Adipocyte (in vitro differentiated cells): ENCODE measurements at regions not wholly inside any gene's neighbourhood (a gene's known extent, or its start where the extent isn't known, plus 50 kb on each side); places are given as distances from the start of the nearest gene placed in this dataset.

Source experiments
- DNase-seq: peaks from one replicate; pipeline ENCODE4 v3.0.0-alpha.2; 2015; ENCODE audit warnings: low read depth
- H3K27me3 ChIP-seq: replicated peaks from 2 replicates; pipeline ENCODE4 v1.7.0; 2013; ENCODE audit warnings: mild to moderate bottlenecking, low read length, moderate library complexity; ENCODE audit not compliant: control insufficient read depth, insufficient read depth
- H3K36me3 ChIP-seq: 2 replicates; pipeline ENCODE4 v1.7.0; 2013; ENCODE audit warnings: low read length, mild to moderate bottlenecking, moderate library complexity; ENCODE audit not compliant: control insufficient read depth, insufficient read depth, severe bottlenecking
- H3K4me1 ChIP-seq: 2 replicates; pipeline ENCODE4 v1.7.0; 2013; ENCODE audit warnings: mild to moderate bottlenecking, low read length, moderate library complexity; ENCODE audit not compliant: control insufficient read depth, insufficient read depth
- H3K4me3 ChIP-seq: 2 replicates; pipeline ENCODE4 v1.7.0; 2013; ENCODE audit warnings: mild to moderate bottlenecking, low read length, moderate library complexity
- H3K9ac ChIP-seq: 2 replicates; pipeline ENCODE4 v1.7.0; 2013; ENCODE audit warnings: mild to moderate bottlenecking, low read length, moderate library complexity
- H3K9me3 ChIP-seq: 2 replicates; pipeline ENCODE4 v1.7.0; 2013; ENCODE audit warnings: mild to moderate bottlenecking, low read length, moderate library complexity; ENCODE audit not compliant: control insufficient read depth

DNA sequence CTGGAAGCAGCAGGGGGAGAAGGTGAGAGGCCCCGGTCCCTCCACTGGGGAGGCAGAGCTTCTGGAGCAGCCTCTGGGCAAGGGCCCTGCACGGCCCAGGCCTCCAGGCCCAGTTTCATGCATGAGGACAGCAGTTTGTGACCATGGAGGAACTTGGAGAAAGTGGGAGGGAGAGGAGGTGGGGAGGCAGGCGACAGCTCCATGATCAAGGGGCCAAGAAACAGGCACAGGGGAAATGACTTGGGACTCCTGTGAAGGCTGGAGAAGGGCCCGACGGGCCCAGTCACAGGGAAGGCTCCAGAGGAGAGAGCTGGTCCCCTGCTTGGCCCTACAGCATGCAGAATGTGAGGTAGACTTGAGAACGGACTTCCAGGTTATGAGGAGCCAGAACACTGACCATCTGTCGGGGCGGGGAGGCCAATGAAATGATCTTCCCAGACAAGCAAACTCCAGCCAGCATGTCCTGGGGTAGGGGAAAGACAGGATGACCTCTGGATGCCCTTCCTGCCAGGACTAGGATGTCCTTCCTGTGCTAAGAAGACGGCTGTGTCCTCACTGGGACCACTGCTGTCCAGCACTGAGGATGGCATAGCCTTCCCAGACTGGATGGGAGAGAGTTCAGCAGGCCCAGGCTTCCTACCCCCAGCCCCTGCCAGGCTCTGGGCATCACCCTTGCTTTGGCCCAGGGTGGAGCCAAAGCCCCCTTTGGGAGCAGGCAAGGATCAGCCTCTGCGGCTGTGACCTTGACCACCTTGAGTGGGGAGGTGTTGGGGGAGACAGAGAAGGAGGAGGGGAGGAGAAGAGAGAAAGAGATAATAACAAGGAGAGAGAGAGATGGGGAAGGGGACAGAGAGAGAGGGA is 548.2 kb downstream of the PTPRU start:
- peaks cover 3% of the 10 kb centered on the region for H3K9me3 ChIP-seq
- no peaks in the 10 kb centered on the region for H3K4me1 ChIP-seq
- H3K4me3 ChIP-seq, result no peak overlapping the region
- H3K27me3 ChIP-seq, result peaks cover 42% of the 10 kb centered on the region
- no peaks in the 10 kb centered on the region for H3K36me3 ChIP-seq
- H3K9ac ChIP-seq, result no peak overlapping the region
- DNase-seq, result no peak

DNA sequence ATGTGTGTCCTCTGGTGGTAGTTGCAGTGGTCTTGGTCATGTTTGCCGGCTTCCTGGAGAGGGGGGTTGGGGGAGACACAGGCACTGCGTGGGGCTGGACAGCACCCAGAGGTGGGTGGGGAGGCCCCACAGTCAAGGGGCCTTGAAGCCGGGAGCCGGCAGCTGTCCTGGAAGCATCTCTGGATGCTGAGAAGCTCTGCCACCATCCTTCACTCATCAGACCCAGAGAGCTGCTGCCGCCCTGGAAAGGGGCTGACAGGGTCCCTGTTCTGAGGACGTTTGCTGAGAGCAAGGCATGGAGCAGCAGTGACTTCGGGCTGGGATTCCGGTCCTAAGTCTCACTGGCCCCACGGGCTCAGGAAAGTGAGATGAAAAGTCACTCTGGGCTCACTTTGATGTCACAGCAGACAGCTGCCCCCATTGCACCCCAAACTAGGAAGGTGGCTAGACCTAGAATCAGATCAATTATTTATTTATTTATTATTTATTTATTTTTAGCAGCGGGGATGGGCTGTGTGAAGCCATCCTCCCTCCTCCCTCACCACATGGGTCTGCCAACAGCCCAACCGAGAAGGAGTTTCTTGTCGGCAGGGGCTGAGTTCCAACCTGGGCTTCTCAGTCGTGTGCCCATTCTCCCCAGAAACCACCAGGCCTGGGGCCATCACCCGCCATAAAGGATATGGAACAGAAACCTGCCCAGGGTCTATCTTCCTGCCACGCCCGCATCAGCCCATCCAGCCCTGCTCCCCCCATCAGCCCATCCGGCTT is 547.4 kb downstream of the PTPRU start:
- DNase-seq, result no peak
- H3K27me3 ChIP-seq, result peaks cover 39% of the 10 kb centered on the region

DNA sequence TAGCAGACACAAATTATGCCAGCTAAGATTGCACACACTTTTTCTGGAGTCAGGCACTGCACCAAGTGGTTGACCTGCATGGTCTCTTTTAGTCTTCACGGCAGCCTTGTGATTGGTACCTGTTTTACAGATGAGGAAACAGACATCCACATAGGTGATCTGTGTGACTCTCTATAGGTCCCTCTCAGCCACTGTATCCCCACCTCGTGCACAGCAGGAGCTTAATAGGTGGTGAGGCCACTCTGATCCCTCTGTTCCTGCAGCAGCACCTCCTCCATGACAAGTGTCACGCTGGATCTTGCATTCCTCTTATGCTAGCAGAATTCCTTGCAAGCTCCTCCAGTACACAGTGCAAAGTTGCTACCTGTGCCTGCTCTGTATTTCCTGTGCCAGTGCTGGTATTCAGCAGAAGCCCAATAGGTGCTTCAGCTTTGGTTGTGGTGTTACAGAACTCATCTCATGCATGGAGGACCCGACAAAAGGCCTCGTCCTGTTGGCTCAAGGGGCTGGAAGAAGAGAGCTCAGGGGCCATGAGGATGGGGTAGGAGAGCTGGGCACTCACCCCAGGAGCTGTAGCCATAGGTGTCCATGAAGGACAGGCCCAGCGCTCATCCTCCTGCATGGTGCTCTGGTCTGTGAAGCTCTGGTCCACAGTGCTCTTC is 546.7 kb downstream of the PTPRU start:
- Histone ChIP-seq H3K36me3 (no peaks in the 10 kb centered on the region), H3K9ac (no peak overlapping the region), H3K27me3 (peaks cover 39% of the 10 kb centered on the region), H3K4me3 (no peak overlapping the region), H3K4me1 (no peaks in the 10 kb centered on the region), H3K9me3 (peaks cover 11% of the 10 kb centered on the region)
- DNase-seq, result no peak

More for the DNA sequence above, 547.4 kb downstream of the PTPRU start:
- no peak overlapping the region for H3K9ac ChIP-seq
- H3K4me3 ChIP-seq, result no peak overlapping the region
- H3K36me3 ChIP-seq, result no peaks in the 10 kb centered on the region
- H3K9me3 ChIP-seq, result peaks cover 11% of the 10 kb centered on the region
- H3K4me1 ChIP-seq, result no peaks in the 10 kb centered on the region

DNA sequence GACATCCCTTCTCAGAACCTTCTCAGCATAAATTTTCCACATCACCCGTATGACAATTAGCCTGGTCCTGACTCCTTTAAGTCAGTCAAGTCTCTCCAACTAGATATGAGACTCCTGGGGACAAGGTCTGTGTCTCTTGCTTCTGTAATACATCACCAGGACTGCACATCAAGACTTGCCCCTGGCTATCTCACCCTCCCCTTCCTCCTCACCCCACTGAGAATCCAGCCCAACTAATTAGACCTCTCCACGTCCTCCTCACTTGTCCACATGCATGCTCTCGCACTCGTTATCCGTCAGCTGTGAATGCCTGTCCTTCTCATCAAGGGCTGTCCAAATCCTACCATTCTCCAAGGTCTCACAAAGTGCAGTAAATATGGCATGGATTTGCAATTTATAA is 542.8 kb downstream of the PTPRU start:
- Histone ChIP-seq H3K9ac (no peak overlapping the region), H3K9me3 (peaks cover 24% of the 10 kb centered on the region), H3K4me1 (no peaks in the 10 kb centered on the region), H3K36me3 (no peaks in the 10 kb centered on the region), H3K27me3 (peaks cover 27% of the 10 kb centered on the region), H3K4me3 (no peak overlapping the region)
- DNase-seq, result no peak

DNA sequence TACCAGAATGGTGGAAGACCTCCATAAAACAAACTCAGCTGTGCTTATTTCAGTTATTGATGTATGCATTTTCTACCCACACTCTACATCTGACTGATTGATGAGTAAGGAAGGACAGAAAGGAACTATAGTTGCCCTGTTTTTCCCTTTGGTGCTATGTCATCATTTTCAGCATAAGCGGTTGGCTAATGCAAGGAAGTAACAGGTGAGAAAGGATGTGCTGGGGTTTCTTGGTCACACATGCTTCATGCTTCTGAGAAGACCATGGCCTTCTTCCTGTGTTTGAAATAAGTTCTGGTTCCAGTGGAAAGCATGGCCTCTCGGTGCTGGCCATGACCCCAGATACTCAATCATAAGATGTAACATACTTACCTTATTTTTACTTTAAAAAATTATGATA is 541.2 kb downstream of the PTPRU start:
- H3K27me3 ChIP-seq, result peaks cover 19% of the 10 kb centered on the region
- H3K9me3 ChIP-seq, result peaks cover 26% of the 10 kb centered on the region

DNA sequence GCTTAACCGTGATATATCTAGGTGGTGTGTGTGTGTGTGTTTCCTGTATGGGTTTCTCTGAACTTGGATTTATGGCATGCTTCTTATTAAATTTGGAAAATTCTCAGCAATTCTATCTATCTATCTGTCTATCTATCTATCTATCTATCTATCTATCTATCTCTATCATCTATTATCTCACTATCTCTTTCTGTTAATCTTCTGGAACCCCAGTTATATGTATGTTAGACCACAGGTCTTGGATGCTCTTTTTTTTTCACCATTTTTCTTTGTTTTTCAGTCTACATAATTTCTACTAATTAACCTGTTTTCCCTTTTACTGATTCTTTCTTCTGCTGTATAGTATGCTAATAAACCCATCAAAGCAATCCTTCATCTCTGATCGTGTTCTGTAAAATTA is 538.0 kb downstream of the PTPRU start:
- Histone ChIP-seq H3K9me3 (peaks cover 22% of the 10 kb centered on the region), H3K4me1 (no peaks in the 10 kb centered on the region), H3K36me3 (no peaks in the 10 kb centered on the region), H3K4me3 (no peak overlapping the region), H3K9ac (no peak overlapping the region), H3K27me3 (peaks cover 4% of the 10 kb centered on the region)
- no peak for DNase-seq

More for the DNA sequence above, 541.2 kb downstream of the PTPRU start:
- Histone ChIP-seq H3K9ac (no peak overlapping the region), H3K36me3 (no peaks in the 10 kb centered on the region), H3K4me1 (no peaks in the 10 kb centered on the region), H3K4me3 (no peak overlapping the region)
- DNase-seq, result no peak

DNA sequence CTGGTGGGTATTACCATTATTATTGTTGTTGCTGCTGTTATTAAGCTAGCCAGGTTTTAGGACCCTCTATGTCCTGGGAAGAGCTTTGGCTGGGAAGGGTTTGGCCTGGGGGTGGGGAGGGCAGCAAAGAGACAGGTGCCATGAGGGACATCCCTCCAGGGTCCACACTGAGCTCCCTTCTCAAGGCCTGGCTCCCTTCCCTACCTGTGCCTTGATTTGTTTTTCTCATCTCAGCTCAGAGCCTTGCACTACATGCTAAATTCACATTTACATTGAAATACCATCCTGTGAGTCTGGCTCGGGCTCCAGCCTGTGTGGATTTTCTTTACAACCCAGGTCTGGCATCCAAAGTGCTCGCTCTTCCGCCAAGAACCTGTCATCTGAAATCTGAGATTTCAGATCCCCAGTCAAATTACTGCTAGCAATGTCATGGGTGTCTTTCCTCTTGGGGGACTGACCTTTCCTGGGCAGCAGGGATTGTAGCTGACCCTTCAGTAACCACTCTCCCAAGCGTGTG is 536.3 kb downstream of the PTPRU start:
- H3K4me1 ChIP-seq, result no peaks in the 10 kb centered on the region
- no peak for DNase-seq
- H3K4me3 ChIP-seq, result no peak overlapping the region
- peaks cover 7% of the 10 kb centered on the region for H3K27me3 ChIP-seq
- H3K9ac ChIP-seq, result no peak overlapping the region
- H3K36me3 ChIP-seq, result no peaks in the 10 kb centered on the region
- peaks cover 16% of the 10 kb centered on the region for H3K9me3 ChIP-seq

DNA sequence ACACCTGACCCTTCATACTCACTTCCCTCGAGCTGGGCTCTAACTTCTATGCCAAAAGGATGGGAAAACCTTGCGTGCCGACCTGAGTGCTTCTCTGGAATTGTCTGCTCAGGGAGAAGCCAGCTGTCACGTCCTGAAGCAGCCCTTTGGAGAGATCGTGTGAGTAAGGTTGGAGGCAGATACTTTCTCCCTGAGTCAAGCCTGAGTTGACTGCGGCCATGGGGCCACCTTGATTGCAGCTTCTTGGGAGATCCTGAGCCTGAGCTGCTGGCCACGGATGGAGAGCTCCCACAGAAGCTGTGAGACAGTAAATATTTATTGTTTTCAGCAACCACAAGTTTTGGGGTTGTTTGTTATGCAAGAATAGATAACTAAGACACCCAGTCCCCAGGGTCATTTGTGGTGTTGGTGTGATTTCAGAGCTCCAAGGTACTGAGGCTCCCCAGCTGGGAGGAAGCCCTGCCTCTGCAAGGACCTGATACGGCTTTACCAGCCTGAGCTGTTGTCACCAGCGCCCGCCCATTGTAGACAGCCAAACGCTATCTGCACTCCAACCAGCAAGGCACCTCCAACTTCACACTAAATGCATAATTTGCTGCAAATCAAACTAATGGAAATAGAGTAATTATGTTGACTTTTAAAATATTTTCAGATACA is 531.6 kb downstream of the PTPRU start:
- H3K4me3 ChIP-seq, result no peak overlapping the region
- H3K27me3 ChIP-seq, result peaks cover 11% of the 10 kb centered on the region
- DNase-seq, result no peak
- no peaks in the 10 kb centered on the region for H3K36me3 ChIP-seq
- no peak overlapping the region for H3K9ac ChIP-seq
- peaks cover 12% of the 10 kb centered on the region for H3K9me3 ChIP-seq
- no peaks in the 10 kb centered on the region for H3K4me1 ChIP-seq

DNA sequence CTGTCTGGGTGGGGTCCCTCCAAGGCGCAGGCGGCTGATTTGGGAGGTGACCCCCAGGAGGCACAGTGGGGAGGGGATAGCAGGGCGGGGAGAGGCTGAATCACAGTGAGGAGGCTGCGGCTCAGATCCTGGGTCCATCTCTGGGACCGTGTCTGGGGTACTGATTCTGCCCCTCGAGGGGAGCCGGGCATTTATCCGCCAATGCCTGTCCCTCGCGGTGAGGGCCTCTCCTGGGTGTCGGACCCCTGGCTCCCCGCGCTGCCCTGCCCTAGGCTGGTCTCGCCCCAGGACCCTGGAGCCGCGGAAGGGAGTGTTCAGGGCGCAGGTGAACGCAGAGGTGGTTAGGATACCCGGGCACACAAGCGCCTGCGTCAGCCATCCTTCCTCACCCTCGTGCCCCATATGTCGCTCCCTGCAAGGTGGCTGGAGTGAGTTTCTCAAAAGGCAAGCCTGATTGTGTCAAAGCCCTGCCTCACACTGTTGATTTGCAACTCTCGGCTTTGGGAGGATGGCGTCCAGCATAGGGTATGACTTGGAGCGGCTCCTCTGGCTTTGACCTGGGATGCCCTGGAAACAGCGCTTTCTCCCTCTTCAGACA is 530.9 kb downstream of the PTPRU start:
- no peak for DNase-seq
- no peaks in the 10 kb centered on the region for H3K36me3 ChIP-seq
- H3K9ac ChIP-seq, result no peak overlapping the region
- peaks cover 9% of the 10 kb centered on the region for H3K27me3 ChIP-seq
- peaks cover 15% of the 10 kb centered on the region for H3K9me3 ChIP-seq
- H3K4me3 ChIP-seq, result no peak overlapping the region
- H3K4me1 ChIP-seq, result no peaks in the 10 kb centered on the region

DNA sequence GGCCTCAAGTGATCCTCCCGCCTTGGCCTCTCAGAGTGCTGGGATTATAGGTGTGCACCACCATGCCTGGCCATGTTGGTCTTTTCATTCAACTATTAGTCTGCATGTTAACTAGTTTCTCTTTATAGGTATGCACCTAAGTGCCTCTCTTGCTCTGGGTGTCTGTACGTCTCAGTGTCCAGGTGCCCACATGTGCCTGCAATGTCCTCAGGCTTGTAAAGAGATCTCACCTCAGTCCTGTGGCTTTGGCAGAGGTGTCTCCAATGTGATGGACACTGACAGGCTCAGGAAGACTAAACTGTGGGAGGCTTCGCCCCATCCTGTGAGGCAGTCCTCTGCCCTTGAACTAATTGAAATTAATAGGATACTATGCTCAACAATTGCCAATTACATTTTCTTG is 526.3 kb downstream of the PTPRU start:
- Histone ChIP-seq H3K4me3 (no peak overlapping the region), H3K9me3 (peaks cover 15% of the 10 kb centered on the region), H3K27me3 (peaks cover 27% of the 10 kb centered on the region), H3K36me3 (no peaks in the 10 kb centered on the region), H3K9ac (no peak overlapping the region), H3K4me1 (no peaks in the 10 kb centered on the region)
- no peak for DNase-seq
